ENCODE measurements at regions not wholly inside any gene's neighbourhood (a gene's known extent, or its start where the extent isn't known, plus 50 kb on each side); places are given as distances from the start of the nearest gene placed in this dataset.

GRCh38 chr16:13325396-13325795, 424.0 kb downstream of the SHISA9 start:
- no peak overlapping the region for H3K27ac ChIP-seq (ENCODE audit: low read depth, low read length, poor library complexity, severe bottlenecking)
- ChIA-PET CTCF (ENCODE audit: unreplicated experiment) (no interaction called here), POLR2A (no interaction called here)
- peaks cover 27% of the 10 kb centered on the region for H3K4me1 ChIP-seq (ENCODE audit: insufficient read depth, low read length, poor library complexity, severe bottlenecking)
- no peak overlapping the region for H3K4me2 ChIP-seq (ENCODE audit: low read length)
- TF ChIP-seq CTCF (conservative IDR thresholded peaks at IDR 0.05; ENCODE audit: low read length) (no peak), EZH2phosphoT487 (IDR thresholded peaks at IDR 0.05; ENCODE audit: borderline replicate concordance, low read depth, low read length) (no peak)
- intact Hi-C loops (cut with micrococcal nuclease; ENCODE audit: unreplicated experiment): no loop called here
- H3K9me3 ChIP-seq (ENCODE audit: low read length): peaks cover 7% of the 10 kb centered on the region; the same call in 1 of the 2 replicates
- no peak for DNase-seq (ENCODE audit: low spot score)
- H2AFZ ChIP-seq (ENCODE audit: low read length): no peak overlapping the region
- no peaks in the 10 kb centered on the region for H4K20me1 ChIP-seq (ENCODE audit: insufficient read depth, low read length)
- H3K79me2 ChIP-seq (ENCODE audit: insufficient read depth, low read depth, low read length): no peaks in the 10 kb centered on the region
- H3K9me2 ChIP-seq (ENCODE audit: insufficient read depth, low read length): no peaks in the 10 kb centered on the region
- no peaks in the 10 kb centered on the region for H3K36me3 ChIP-seq (ENCODE audit: insufficient read depth, low read length)
- no peak overlapping the region for H3K4me3 ChIP-seq (ENCODE audit: low read depth, low read length, poor library complexity, severe bottlenecking)
- BruUV-seq (replicated peaks): no TSS peak

- no peak for DNase-seq (ENCODE audit: low spot score)
- intact Hi-C loops (cut with micrococcal nuclease; ENCODE audit: unreplicated experiment): loop anchor here (10.0 kb wide), 1 partner anchor 123 kb away; no protein-coding TSS in a partner anchor
- no peak overlapping the region for H3K4me2 ChIP-seq (ENCODE audit: low read length)
- no peaks in the 10 kb centered on the region for H3K36me3 ChIP-seq (ENCODE audit: insufficient read depth, low read length)
- no peaks in the 10 kb centered on the region for H4K20me1 ChIP-seq (ENCODE audit: insufficient read depth, low read length)
- H3K9me2 ChIP-seq (ENCODE audit: insufficient read depth, low read length): no peaks in the 10 kb centered on the region
- H3K4me1 ChIP-seq (ENCODE audit: insufficient read depth, low read length, poor library complexity, severe bottlenecking): no peaks in the 10 kb centered on the region
- no peak overlapping the region for H2AFZ ChIP-seq (ENCODE audit: low read length)
- no peak for TF ChIP-seq EZH2phosphoT487 (IDR thresholded peaks at IDR 0.05; ENCODE audit: borderline replicate concordance, low read depth, low read length)
- TF ChIP-seq CTCF (conservative IDR thresholded peaks at IDR 0.05; ENCODE audit: low read length): 0 out of 2 replicates have a peak, but pooled peaks have one; percentile 42
- H3K9me3 ChIP-seq (ENCODE audit: low read length): no peaks in the 10 kb centered on the region
- BruUV-seq (replicated peaks): no TSS peak
- ChIA-PET POLR2A (no interaction called here), CTCF (ENCODE audit: unreplicated experiment) (no interaction called here)
- H3K4me3 ChIP-seq (ENCODE audit: low read depth, low read length, poor library complexity, severe bottlenecking): no peak overlapping the region
- H3K27ac ChIP-seq (ENCODE audit: low read depth, low read length, poor library complexity, severe bottlenecking): no peak overlapping the region
- H3K79me2 ChIP-seq (ENCODE audit: insufficient read depth, low read depth, low read length): no peaks in the 10 kb centered on the region
Observed at GRCh38 chr16:13331918-13332317, 430.5 kb downstream of the SHISA9 start.

- intact Hi-C loops (cut with micrococcal nuclease; ENCODE audit: unreplicated experiment): loop anchor here (10.0 kb wide), 1 partner anchor 122 kb away; no protein-coding TSS in a partner anchor
- H2AFZ ChIP-seq (ENCODE audit: low read length): no peak overlapping the region
- H3K4me1 ChIP-seq (ENCODE audit: insufficient read depth, low read length, poor library complexity, severe bottlenecking): no peaks in the 10 kb centered on the region
- H3K4me2 ChIP-seq (ENCODE audit: low read length): no peak overlapping the region
- BruUV-seq (replicated peaks): no TSS peak
- no peak for TF ChIP-seq CTCF (conservative IDR thresholded peaks at IDR 0.05; ENCODE audit: low read length)
- no peak for TF ChIP-seq EZH2phosphoT487 (IDR thresholded peaks at IDR 0.05; ENCODE audit: borderline replicate concordance, low read depth, low read length)
- no peaks in the 10 kb centered on the region for H3K9me2 ChIP-seq (ENCODE audit: insufficient read depth, low read length)
- H3K36me3 ChIP-seq (ENCODE audit: insufficient read depth, low read length): no peaks in the 10 kb centered on the region
- H3K27ac ChIP-seq (ENCODE audit: low read depth, low read length, poor library complexity, severe bottlenecking): no peak overlapping the region
- no peaks in the 10 kb centered on the region for H3K79me2 ChIP-seq (ENCODE audit: insufficient read depth, low read depth, low read length)
- ChIA-PET POLR2A (interaction anchor here (0.6 kb wide), 1 partner anchor 81 kb away, joined by 7 read pairs; no protein-coding TSS in a partner anchor), CTCF (ENCODE audit: unreplicated experiment) (no interaction called here)
- no peaks in the 10 kb centered on the region for H3K9me3 ChIP-seq (ENCODE audit: low read length)
- no peak for DNase-seq (ENCODE audit: low spot score)
- no peak overlapping the region for H3K4me3 ChIP-seq (ENCODE audit: low read depth, low read length, poor library complexity, severe bottlenecking)
- no peaks in the 10 kb centered on the region for H4K20me1 ChIP-seq (ENCODE audit: insufficient read depth, low read length)
Observed at GRCh38 chr16:13332713-13333255, 431.4 kb downstream of the SHISA9 start.

All from OCI-LY7 (cell line).